H1 (cell line): ENCODE measurements at regions not wholly inside any gene's neighbourhood (a gene's known extent, or its start where the extent isn't known, plus 50 kb on each side); places are given as distances from the start of the nearest gene placed in this dataset.

ENCODE experiments used
- CTCF ChIA-PET: fragments of 300-600 bp; sonication (Branson Sonifier 250); formaldehyde crosslinking; loops from one replicate; lab custom pipeline; 2021; ENCODE audit not compliant: partially characterized antibody; lab: Charles Lee
- POLR2A ChIA-PET: fragments of 300-600 bp; sonication (Branson Sonifier 250); formaldehyde crosslinking; loops from one replicate; lab custom pipeline; 2021; ENCODE audit warnings: inconsistent platforms; ENCODE audit not compliant: partially characterized antibody; lab: Charles Lee
- DNase-seq, 2 experiments: peaks; one replicate each; pipeline versions ENCODE4 v3.0.0 to v3.0.0-alpha.2; 2010 to 2022; ENCODE audit warnings: low spot score in 2 of 2, low read depth in 1 of 2, mixed read lengths in 1 of 2
- FAIRE-seq: peaks from 2 replicates; lab custom pipeline; 2011; peaks lifted over from hg19 to GRCh38; lab: Jason Lieb, UNC
- H2AFZ ChIP-seq: 2 replicates; pipeline ENCODE4 v1.8.1; 2012; ENCODE audit warnings: low read length, inconsistent platforms
- H2AK5ac ChIP-seq: 2 replicates; pipeline ENCODE4 v1.6.1; 2013; ENCODE audit warnings: low read depth, low read length
- H2BK120ac ChIP-seq: replicated peaks from 2 replicates; pipeline ENCODE3; 2013; ENCODE audit warnings: low read depth, low read length, inconsistent platforms
- H2BK12ac ChIP-seq: 2 replicates; pipeline ENCODE4 v1.6.1; 2013; ENCODE audit warnings: low read depth, low read length
- H2BK15ac ChIP-seq: 2 replicates; pipeline ENCODE4 v1.6.1; 2013; ENCODE audit warnings: low read length
- H2BK20ac ChIP-seq: 2 replicates; pipeline ENCODE4 v1.6.1; 2013; ENCODE audit warnings: low read length
- H2BK5ac ChIP-seq: 2 replicates; pipeline ENCODE4 v1.6.1; 2013; ENCODE audit warnings: low read depth, low read length
- H3K14ac ChIP-seq: 2 replicates; pipeline ENCODE4 v1.6.1; 2013; ENCODE audit warnings: inconsistent platforms; ENCODE audit not compliant: insufficient read length
- H3K18ac ChIP-seq: 2 replicates; pipeline ENCODE4 v1.6.1; 2013; ENCODE audit warnings: low read length; ENCODE audit errors: extremely low read depth
- H3K23ac ChIP-seq: 2 replicates; pipeline ENCODE4 v1.6.1; 2013; ENCODE audit warnings: inconsistent platforms; ENCODE audit not compliant: insufficient read length
- H3K23me2 ChIP-seq: 2 replicates; pipeline ENCODE4 v1.6.1; 2013; ENCODE audit warnings: low read depth, low read length
- H3K27ac ChIP-seq: 2 replicates; pipeline ENCODE4 v1.6.1; 2011; ENCODE audit warnings: low read depth, low read length, inconsistent platforms
- H3K27me3 ChIP-seq, 4 experiments: replicated peaks in 1 of 4; 1 replicate in 1 of 4; 2 replicates in 3 of 4; pipeline versions ENCODE4 v1.6.1 to v1.8.1; 2011 to 2013; ENCODE audit warnings: low read length in 3 of 4, mild to moderate bottlenecking in 3 of 4, inconsistent platforms in 2 of 4, mixed read lengths in 2 of 4, moderate library complexity in 1 of 4; ENCODE audit not compliant: control insufficient read depth in 3 of 4, insufficient read depth in 3 of 4; ENCODE audit errors: extremely low read depth in 1 of 4
- H3K36me3 ChIP-seq, 4 experiments: 2 replicates each; pipeline versions ENCODE4 v1.6.1 to v1.8.1; 2011 to 2013; ENCODE audit warnings: mild to moderate bottlenecking in 4 of 4, low read length in 3 of 4, moderate library complexity in 2 of 4, control low read depth in 1 of 4, inconsistent platforms in 1 of 4; ENCODE audit not compliant: insufficient read depth in 4 of 4, control insufficient read depth in 2 of 4
- H3K4ac ChIP-seq: replicated peaks from 2 replicates; pipeline ENCODE3; 2013; ENCODE audit warnings: low read length, low read depth, mixed read lengths, inconsistent platforms; ENCODE audit not compliant: insufficient read length
- H3K4me1 ChIP-seq, 4 experiments: replicated peaks in 1 of 4; 1 replicate in 1 of 4; 2 replicates in 3 of 4; pipeline versions ENCODE4 v1.6.1 to v1.8.1; 2011 to 2013; ENCODE audit warnings: low read length in 3 of 4, inconsistent platforms in 2 of 4, mixed read lengths in 1 of 4; ENCODE audit not compliant: insufficient read depth in 4 of 4, control insufficient read depth in 3 of 4
- H3K4me2 ChIP-seq, 2 experiments: 2 replicates each; pipeline versions ENCODE4 v1.6.1 to v1.8.1; 2011 to 2013; ENCODE audit warnings: low read depth in 2 of 2, low read length in 2 of 2, control low read depth in 1 of 2, inconsistent platforms in 1 of 2, mild to moderate bottlenecking in 1 of 2; ENCODE audit not compliant: insufficient read depth in 1 of 2
- H3K4me3 ChIP-seq, 4 experiments: fragments of 200-600, 300-600 bp in 1 of 4; sonication (generic), shearing (Covaris generic), sonication (Bioruptor Twin) in 1 of 4; 2 replicates each; pipeline versions ENCODE4 v1.5.1 to v1.8.1; 2011 to 2016; ENCODE audit warnings: low read length in 4 of 4, low read depth in 3 of 4, control low read depth in 2 of 4, inconsistent platforms in 2 of 4, mild to moderate bottlenecking in 2 of 4, mixed read lengths in 1 of 4, moderate library complexity in 1 of 4; ENCODE audit not compliant: insufficient read depth in 2 of 4; ENCODE audit errors: extremely low read depth in 1 of 4
- H3K56ac ChIP-seq: replicated peaks from 2 replicates; pipeline ENCODE3; 2013; ENCODE audit warnings: low read depth, mild to moderate bottlenecking, mixed read lengths, low read length, inconsistent platforms; ENCODE audit not compliant: insufficient read length
- H3K79me1 ChIP-seq: 2 replicates; pipeline ENCODE4 v1.6.1; 2013; ENCODE audit warnings: low read depth, low read length, control low read depth
- H3K79me2 ChIP-seq, 2 experiments: 2 replicates each; pipeline versions ENCODE4 v1.6.1 to v1.8.1; 2012 to 2013; ENCODE audit warnings: low read length in 2 of 2, mild to moderate bottlenecking in 2 of 2, inconsistent platforms in 1 of 2; ENCODE audit not compliant: insufficient read depth in 2 of 2, control insufficient read depth in 1 of 2
- H3K9ac ChIP-seq, 4 experiments: replicated peaks in 1 of 4; 1 replicate in 1 of 4; 2 replicates in 3 of 4; pipeline versions ENCODE4 v1.6.1 to v1.8.1; 2011 to 2013; ENCODE audit warnings: low read depth in 3 of 4, low read length in 3 of 4, control low read depth in 2 of 4, mild to moderate bottlenecking in 2 of 4, moderate library complexity in 2 of 4, inconsistent platforms in 1 of 4; ENCODE audit errors: extremely low read depth in 1 of 4
- H3K9me3 ChIP-seq, 2 experiments: 2 replicates each; pipeline versions ENCODE4 v1.6.1 to v1.8.1; 2012 to 2013; ENCODE audit warnings: mild to moderate bottlenecking in 2 of 2, moderate library complexity in 2 of 2, control low read depth in 1 of 2, inconsistent platforms in 1 of 2, low read depth in 1 of 2, low read length in 1 of 2, mixed read lengths in 1 of 2; ENCODE audit not compliant: insufficient read depth in 2 of 2
- H4K20me1 ChIP-seq, 2 experiments: replicated peaks in 1 of 2; 2 replicates each; pipeline versions ENCODE3 to v1.8.1; 2011 to 2013; ENCODE audit warnings: inconsistent platforms in 2 of 2, low read length in 2 of 2, mild to moderate bottlenecking in 1 of 2; ENCODE audit not compliant: insufficient read depth in 2 of 2, control insufficient read depth in 1 of 2
- H4K5ac ChIP-seq: 2 replicates; pipeline ENCODE4 v1.6.1; 2013; ENCODE audit warnings: low read length, low read depth, mixed read lengths, inconsistent platforms; ENCODE audit not compliant: insufficient read length
- H4K8ac ChIP-seq: 2 replicates; pipeline ENCODE4 v1.8.0; 2013; ENCODE audit warnings: mild to moderate bottlenecking, moderate library complexity, low read length, inconsistent platforms; ENCODE audit not compliant: insufficient read depth; ENCODE audit errors: extremely low read depth
- H4K91ac ChIP-seq: replicated peaks from 2 replicates; pipeline ENCODE3; 2013; ENCODE audit warnings: low read length, mixed read lengths, inconsistent platforms; ENCODE audit not compliant: insufficient read length
- CEBPB ChIP-seq: IDR thresholded peaks from 2 replicates; pipeline ENCODE4 v1.6.1; 2012; ENCODE audit warnings: low read depth, low read length
- CHD2 ChIP-seq: IDR thresholded peaks from 2 replicates; pipeline ENCODE4 v1.6.1; 2012; ENCODE audit warnings: low read length, improper control_type of control experiment
- FOSL1 ChIP-seq: IDR thresholded peaks from 2 replicates; pipeline ENCODE4 v1.6.1; 2011; ENCODE audit warnings: mild to moderate bottlenecking, low read depth, low read length, moderate library complexity; ENCODE audit not compliant: insufficient read depth
- PHF8 ChIP-seq: fragments of 200-600 bp; sonication (generic); conservative IDR thresholded peaks from 2 replicates; pipeline ENCODE4 v1.7.1; 2012; ENCODE audit warnings: low read depth, mild to moderate bottlenecking, inconsistent platforms, low read length, moderate library complexity
- SAP30 ChIP-seq: fragments of 300-600 bp; sonication (generic); IDR thresholded peaks from 2 replicates; pipeline ENCODE4 v1.7.1; 2012; ENCODE audit warnings: low read length, moderate library complexity, mild to moderate bottlenecking, inconsistent platforms; ENCODE audit not compliant: insufficient read depth, insufficient replicate concordance
- TBP ChIP-seq: IDR thresholded peaks from 2 replicates; pipeline ENCODE4 v1.6.1; 2011; ENCODE audit warnings: low read depth, low read length, improper control_type of control experiment
- TCF12 ChIP-seq: IDR thresholded peaks from 2 replicates; pipeline ENCODE4 v1.6.1; 2011; ENCODE audit warnings: low read depth, mild to moderate bottlenecking, low read length
- TEAD4 ChIP-seq: IDR thresholded peaks from 2 replicates; pipeline ENCODE4 v1.6.1; 2012; ENCODE audit warnings: low read depth, low read length, inconsistent platforms, mixed read lengths
- WGBS, 2 experiments: shearing (Covaris generic) in 1 of 2; methylation state at CpG; one replicate each; pipeline versions ENCODE4 v1.1.6 to v1.1.7; 2013 to 2015; ENCODE audit warnings: low lambda C conversion rate in 2 of 2, mixed read lengths in 2 of 2, inconsistent platforms in 1 of 2, low coverage in 1 of 2, missing lambda C conversion rate in 1 of 2; ENCODE audit not compliant: insufficient replicate concordance in 2 of 2, insufficient coverage in 1 of 2, insufficient read length in 1 of 2; ENCODE audit errors: extremely low coverage in 1 of 2, missing lambda C conversion rate in 1 of 2; 5-methylcytosine and 5-hydroxymethylcytosine counted together

DNA sequence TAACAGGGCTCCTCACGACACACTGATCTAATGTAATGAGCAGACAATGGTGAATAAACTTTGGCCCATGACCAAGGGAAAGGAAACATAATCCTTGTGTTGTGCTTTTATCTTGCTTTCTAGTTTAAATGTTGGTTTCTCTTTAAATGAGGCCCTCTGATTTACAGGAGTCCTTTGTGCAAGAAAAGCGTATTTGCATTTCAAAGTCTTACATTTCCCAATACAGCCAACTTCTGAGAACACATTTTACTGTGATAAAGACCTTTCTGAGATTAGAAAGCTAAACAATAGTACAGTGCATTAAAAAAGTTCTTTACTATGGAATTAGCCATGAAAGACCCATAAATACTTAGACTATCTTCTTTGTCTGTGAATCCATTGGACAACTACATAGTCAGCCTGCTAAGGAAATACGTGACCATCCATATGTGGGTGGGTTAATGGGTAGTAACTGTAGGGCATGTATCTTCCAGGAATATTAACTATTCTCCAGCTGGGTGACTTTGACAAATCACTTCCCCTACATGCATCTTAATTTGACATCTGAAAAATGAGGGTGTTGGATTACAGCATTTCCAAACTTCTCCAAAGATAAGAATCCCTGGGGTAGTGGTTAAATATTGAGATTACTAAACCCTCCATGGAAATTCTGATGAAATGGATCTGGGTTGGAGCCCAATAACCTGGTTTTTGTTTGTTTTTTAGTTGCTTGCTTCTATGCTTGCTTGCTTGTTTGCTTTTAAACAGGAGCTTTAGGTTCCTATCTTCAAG is 50.3 kb upstream of the USP1 start:
- no peak overlapping the region for H2BK20ac ChIP-seq
- no peak overlapping the region for H2BK15ac ChIP-seq
- TF ChIP-seq SAP30, result no peak
- peak; percentile 15; the same call in 1 of the 2 replicates for TF ChIP-seq CEBPB
- no peak for TF ChIP-seq PHF8
- TF ChIP-seq FOSL1, result no peak
- TF ChIP-seq TCF12, result no peak
- TF ChIP-seq CHD2, result no peak
- TF ChIP-seq TEAD4, result no peak
- TF ChIP-seq TBP, result no peak
- H4K8ac ChIP-seq, result no peak overlapping the region
- WGBS, 2 experiments, result 63% methylated on average over 3 of the region's 3 CpGs; no CpG with 5 or more reads in 1 of the 2 experiments
- H3K79me1 ChIP-seq, result no peaks in the 10 kb centered on the region
- CTCF ChIA-PET, result interaction anchor here (0.6 to 1.7 kb wide), 4 partner anchors 19 to 367 kb away, joined by 3 to 4 read pairs (median 3); no protein-coding TSS in a partner anchor
- no peak overlapping the region for H3K4me2 ChIP-seq
- no peak overlapping the region for H2BK120ac ChIP-seq
- H3K23ac ChIP-seq, result no peak overlapping the region
- no peaks in the 10 kb centered on the region for H3K36me3 ChIP-seq
- no peak overlapping the region for H3K9ac ChIP-seq
- H2AK5ac ChIP-seq, result no peak overlapping the region
- H3K9me3 ChIP-seq, result no peaks in the 10 kb centered on the region
- H3K23me2 ChIP-seq, result no peaks in the 10 kb centered on the region
- no peaks in the 10 kb centered on the region for H4K20me1 ChIP-seq
- H3K79me2 ChIP-seq, result no peaks in the 10 kb centered on the region
- H2AFZ ChIP-seq, result no peak overlapping the region
- peaks cover 0 to 2% (median 0%) of the 10 kb centered on the region in 4 experiments; a peak in 1 of 7 replicates for H3K4me1 ChIP-seq
- no peak overlapping the region for H2BK5ac ChIP-seq
- H4K91ac ChIP-seq, result no peak overlapping the region
- no peak overlapping the region for H3K56ac ChIP-seq
- no peak overlapping the region for H3K14ac ChIP-seq
- H3K27ac ChIP-seq, result no peak overlapping the region
- H3K27me3 ChIP-seq, result no peaks in the 10 kb centered on the region
- no peak overlapping the region for H3K4me3 ChIP-seq
- DNase-seq, result no peak
- no peak overlapping the region for H3K4ac ChIP-seq
- H3K18ac ChIP-seq, result no peak overlapping the region
- no peak overlapping the region for H4K5ac ChIP-seq
- no peak for FAIRE-seq
- no peak overlapping the region for H2BK12ac ChIP-seq
- POLR2A ChIA-PET, result no interaction called here
